Iris pigment epithelial cell (primary cell): ENCODE measurements at regions not wholly inside any gene's neighbourhood (a gene's known extent, or its start where the extent isn't known, plus 50 kb on each side); places are given as distances from the start of the nearest gene placed in this dataset.
A peak's percentile ranks its signal among the peaks of the same experiment; 100 is the strongest.
"Not testable (repeated sequence)": the region's sequence is repeated elsewhere in the genome, so short reads cannot be mapped to it uniquely, and the experiment has no call there.

Experiments used
- DNase-seq: peaks from one replicate; pipeline ENCODE4 v3.0.0-alpha.2; 2011; ENCODE audit warnings: low read depth

GRCh38 chr7:136325578-136325977 lies 348.4 kb upstream of the MTPN start:
- no peak for DNase-seq

- no peak for DNase-seq
These were observed 347.9 kb upstream of the MTPN start for GRCh38 chr7:136325027-136325426.

GRCh38 chr7:136324073-136324704 lies 347.0 kb upstream of the MTPN start:
- DNase-seq, result no peak

GRCh38 chr7:136312592-136312991 lies 335.4 kb upstream of the MTPN start:
- DNase-seq, result no peak

DNA sequence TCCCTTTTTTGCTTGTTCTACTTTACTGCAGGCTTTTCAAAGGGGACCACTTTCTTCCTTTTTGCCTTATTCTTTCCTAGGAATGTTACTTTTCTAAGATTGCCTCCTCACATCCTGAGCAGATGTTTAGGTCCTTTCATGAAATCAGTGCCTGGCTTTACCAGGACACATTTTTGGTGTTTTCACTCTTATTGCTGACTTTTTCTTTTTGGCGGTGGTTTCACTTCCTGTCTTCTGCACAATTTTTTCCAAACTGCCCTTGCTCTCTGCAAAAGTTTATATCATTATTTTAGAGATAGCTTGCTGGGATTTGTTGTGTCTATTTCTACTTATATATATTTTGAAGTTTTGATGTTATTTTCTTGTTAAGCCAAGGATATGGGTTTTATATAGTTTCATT lies 332.2 kb upstream of the MTPN start:
- no peak for DNase-seq

DNA sequence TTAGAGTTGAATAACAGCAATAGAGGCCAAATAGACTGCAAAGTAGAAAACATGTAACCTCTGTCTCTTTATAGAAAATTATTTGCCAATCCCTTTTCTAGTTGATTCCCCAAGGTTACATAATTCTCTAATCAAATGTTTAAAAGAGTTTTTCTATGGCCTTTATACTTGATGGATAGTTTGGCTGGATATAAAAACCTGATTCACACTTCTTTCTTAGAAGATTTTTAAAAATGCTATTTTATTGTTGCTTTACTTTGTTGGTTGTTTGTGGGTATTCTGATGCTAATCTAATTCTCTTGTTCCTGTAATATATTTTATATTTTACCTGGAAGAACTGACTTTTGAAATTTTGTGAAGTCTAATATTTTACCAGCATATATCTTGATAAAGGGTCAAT lies 331.1 kb upstream of the MTPN start:
- no peak for DNase-seq

DNA sequence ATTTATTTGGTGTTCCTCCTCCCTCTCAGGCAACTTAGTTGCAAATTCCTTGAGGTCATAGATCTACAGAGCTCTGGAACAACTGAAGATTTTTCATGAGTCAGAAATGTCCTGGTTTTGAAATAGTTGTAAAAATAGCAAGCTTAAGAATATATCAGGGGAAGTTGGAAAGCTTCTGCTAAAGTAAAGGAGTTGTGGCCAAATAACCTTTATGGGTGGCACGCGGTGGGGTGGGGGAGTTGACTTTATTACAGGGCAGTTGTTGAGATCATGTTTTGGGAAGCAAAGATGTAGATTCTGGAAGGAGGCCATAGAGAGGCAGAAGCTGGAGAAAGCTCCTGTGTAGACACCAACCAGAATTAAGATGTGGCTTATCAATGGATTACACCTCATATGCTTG lies 326.0 kb upstream of the MTPN start:
- DNase-seq, result peak; percentile 1

GRCh38 chr7:136302049-136302448 lies 324.9 kb upstream of the MTPN start:
- no peak for DNase-seq

GRCh38 chr7:136294977-136295376 lies 317.8 kb upstream of the MTPN start:
- DNase-seq, result no peak

DNA sequence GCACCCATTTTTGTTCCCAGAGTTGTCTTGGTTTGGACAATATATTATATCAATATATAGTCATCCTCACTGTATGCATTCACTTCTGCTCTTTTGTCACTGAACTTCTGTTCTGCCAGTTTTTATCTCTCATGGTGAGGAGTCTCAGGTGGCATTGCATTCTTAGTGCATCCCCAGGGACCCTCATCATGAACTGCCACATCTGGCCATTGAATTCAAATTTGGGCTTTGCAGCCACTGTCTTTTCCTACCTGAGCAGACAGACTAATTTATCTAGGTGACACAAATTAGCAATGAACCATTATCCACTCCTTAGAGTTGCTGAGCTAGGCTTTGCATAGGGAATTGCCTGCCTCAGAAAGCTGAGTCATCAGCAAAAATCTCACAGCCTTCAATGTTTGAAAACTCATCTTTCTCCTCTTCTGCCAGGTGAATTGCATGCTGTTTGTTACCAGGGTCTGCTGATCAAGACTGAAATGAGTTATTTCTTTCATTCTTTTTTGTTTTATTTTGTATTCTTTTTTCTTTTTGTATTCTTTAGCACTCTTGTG lies 316.8 kb upstream of the MTPN start:
- no peak for DNase-seq

GRCh38 chr7:136293272-136293671 lies 316.1 kb upstream of the MTPN start:
- no peak for DNase-seq

DNA sequence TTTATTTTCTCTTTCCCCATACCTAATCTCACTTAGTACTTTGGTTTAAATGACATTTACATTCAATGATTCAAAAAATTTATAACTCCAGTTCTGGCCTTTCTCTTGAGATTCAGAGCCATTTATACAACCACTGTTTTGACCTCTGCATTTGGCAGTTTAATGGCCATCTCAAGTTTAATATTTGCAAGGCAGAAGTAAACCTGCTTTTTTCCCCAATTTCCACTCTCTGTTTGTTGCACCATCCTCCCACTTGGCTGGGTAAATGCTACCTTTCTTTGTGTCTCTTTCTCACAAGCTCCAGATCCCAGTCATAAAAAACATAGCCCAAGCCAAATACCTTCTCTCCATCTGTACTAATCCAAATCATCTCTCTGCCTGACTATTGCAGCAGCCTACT lies 315.2 kb upstream of the MTPN start:
- DNase-seq, result no peak

GRCh38 chr7:136290351-136290750 lies 313.2 kb upstream of the MTPN start:
- no peak for DNase-seq

DNA sequence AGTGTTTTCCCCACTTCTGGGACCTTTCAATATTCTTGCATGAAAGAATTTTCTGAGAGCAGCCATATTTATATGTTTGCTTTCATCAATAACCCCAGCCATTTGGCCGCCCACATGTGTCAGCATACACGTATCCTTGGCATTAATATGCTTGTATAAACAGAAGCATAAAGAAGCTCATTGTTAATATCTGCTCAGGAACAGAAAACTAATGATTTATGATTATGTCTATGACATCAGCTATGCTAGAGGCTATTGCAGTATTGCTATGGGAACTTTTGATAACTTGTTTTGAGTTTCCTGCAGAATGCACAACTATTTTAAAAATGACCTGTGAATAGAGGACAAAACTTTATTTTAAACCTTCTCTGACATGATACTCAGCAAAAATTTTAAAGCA lies 300.9 kb upstream of the MTPN start:
- DNase-seq, result no peak

GRCh38 chr7:136275794-136276193 lies 298.6 kb upstream of the MTPN start:
- DNase-seq, result no peak

- DNase-seq, result no peak
These were observed 297.6 kb upstream of the MTPN start for GRCh38 chr7:136274636-136275345.

- DNase-seq, result no peak
These were observed 295.8 kb upstream of the MTPN start for GRCh38 chr7:136272934-136273333.

DNA sequence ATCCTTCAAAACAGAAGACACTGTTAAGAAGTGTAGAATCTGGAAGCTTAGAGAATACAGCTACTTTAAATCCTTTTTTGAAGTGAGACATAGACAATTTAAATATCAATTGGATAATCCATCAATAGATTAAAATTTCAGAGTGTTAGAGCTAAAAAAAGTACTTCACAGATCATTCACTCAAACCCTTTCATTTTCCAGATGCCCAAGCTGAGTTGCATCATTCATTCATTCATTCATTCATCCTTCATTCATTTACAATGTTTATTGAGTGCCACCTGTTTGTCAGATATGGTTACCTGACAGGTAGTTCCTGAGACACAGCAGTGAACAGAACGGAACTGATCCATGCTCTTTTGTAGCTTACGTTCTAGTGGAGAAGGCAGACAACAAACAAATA lies 290.7 kb upstream of the MTPN start:
- no peak for DNase-seq

GRCh38 chr7:136266457-136266856 lies 289.3 kb upstream of the MTPN start:
- DNase-seq, result no peak

DNA sequence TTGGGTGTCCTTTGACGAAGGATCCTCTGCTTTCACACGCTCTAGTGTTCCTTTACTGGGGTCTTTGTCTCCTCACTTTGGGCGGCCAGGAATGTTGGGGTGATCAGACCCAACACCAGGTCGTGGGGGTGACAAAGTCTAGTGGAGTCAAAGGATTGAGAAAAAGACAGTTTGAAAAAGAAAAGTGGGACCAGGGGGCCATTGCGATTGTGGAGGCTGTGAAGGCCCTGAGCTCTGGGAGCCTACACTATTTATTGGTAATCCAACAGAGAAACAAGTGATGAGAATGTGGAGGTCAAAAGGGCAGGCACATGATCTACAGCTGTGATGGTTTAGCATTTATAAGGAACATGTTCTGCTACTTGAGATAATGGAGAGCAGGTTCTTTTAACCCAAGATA lies 287.1 kb upstream of the MTPN start:
- not testable (repeated sequence) for DNase-seq

DNA sequence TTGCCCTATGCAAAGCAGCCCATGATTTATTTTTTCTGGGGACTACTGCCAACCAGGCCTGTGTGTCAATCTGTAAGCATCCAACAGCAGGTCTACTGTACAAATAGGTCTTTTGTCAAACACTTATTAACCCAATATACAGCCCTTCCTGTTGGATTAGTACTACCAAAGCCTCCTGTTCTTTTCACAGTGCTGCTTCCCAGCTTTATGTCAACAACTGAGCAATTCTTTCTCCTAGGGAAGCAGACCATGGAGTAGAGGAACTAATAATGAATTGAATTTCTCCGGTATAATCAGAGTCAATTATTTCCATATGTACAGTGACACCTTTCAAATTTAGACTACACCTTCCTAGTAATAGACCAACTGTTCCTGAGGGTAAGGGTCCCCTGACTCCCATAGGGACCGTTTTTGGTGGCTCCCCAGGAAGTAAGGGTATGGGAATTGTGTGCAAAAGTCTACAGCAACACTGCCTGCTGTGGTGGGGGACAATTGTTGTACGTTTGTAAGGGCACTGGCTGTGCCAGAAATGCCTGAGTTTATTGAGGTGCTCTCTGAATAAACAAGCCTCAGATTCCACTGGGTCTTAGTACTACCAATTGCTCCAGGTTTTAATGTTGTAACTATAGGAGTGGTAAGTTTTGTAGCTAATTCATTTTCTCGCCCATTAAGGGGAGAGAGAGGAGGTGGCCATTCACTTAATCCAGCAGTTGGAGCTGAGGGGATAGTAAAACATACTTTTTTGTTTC lies 286.1 kb upstream of the MTPN start:
- DNase-seq, result not testable (repeated sequence)

DNA sequence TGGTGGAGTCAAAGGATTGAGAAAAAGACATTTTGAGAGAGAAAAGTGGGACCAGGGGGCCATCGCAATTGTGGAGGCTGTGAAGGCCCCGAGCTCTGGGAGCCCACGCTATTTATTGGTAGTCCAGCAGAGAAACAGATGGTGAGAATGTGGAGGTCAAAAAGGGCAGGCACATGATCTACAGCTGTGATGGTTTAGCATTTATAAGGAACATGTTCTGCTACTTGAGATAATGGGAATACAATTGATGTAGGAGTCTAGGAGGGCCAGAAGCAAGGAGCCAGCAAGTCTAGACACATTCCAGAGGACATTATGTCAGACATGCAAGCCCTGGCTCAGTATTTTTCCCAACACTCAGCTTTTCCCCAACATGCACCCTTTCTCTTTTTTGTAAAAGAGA lies 283.4 kb upstream of the MTPN start:
- DNase-seq, result not testable (repeated sequence)

GRCh38 chr7:136259074-136259473 lies 281.9 kb upstream of the MTPN start:
- DNase-seq, result no peak
